ENCODE measurements at regions not wholly inside any gene's neighbourhood (a gene's known extent, or its start where the extent isn't known, plus 50 kb on each side); places are given as distances from the start of the nearest gene placed in this dataset.

DNA sequence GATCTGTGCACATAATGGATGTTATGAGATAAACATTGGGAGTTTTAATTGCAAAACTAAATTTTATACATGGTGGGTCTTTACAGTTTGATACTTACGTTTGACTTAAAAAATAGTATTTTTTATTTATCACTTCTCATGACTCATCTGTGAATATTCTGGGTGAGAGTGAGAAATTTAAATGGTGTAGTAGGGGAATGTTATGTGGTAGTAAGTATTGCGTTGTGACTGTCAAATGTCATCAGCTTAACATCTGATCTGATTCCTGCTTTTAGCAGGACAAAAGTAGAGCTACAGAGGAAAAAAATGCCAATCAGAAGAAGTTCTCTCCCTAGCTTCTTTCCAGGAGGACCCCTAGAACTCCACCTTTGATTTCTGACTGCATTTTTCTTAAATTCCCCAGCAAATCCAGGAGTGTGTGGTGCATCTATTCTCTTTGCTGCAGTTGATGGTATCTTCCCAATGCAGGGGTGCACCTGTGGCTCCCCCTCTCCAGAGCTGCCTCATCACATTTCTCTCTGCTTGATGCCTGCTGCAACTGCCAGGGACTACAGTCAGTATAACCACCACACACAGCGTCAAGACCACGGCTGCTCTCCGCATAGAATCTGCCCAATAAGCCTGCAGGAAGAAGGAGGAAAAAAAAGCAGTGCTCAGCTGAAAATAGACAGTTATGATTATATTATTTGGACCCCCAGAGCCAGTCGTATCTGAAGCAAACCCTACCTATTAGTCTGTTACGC lies 151.3 kb upstream of the THUMPD2 start:
- H3K4me3 Mint-ChIP-seq, result no peak overlapping the region
- H3K9me3 Mint-ChIP-seq, result no peaks in the 10 kb centered on the region
- H3K4me1 Mint-ChIP-seq, result no peaks in the 10 kb centered on the region
- TF ChIP-seq, protein P1, sequence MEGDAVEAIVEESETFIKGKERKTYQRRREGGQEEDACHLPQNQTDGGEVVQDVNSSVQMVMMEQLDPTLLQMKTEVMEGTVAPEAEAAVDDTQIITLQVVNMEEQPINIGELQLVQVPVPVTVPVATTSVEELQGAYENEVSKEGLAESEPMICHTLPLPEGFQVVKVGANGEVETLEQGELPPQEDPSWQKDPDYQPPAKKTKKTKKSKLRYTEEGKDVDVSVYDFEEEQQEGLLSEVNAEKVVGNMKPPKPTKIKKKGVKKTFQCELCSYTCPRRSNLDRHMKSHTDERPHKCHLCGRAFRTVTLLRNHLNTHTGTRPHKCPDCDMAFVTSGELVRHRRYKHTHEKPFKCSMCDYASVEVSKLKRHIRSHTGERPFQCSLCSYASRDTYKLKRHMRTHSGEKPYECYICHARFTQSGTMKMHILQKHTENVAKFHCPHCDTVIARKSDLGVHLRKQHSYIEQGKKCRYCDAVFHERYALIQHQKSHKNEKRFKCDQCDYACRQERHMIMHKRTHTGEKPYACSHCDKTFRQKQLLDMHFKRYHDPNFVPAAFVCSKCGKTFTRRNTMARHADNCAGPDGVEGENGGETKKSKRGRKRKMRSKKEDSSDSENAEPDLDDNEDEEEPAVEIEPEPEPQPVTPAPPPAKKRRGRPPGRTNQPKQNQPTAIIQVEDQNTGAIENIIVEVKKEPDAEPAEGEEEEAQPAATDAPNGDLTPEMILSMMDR (IDR thresholded peaks at IDR 0.05), result no peak
- no peaks in the 10 kb centered on the region for H3K36me3 Mint-ChIP-seq (ENCODE audit: low read depth)
- no peak overlapping the region for H3K27ac Mint-ChIP-seq
- DNase-seq, result no peak
- no peaks in the 10 kb centered on the region for H3K27me3 Mint-ChIP-seq (ENCODE audit: low read depth, poor library complexity)

DNA sequence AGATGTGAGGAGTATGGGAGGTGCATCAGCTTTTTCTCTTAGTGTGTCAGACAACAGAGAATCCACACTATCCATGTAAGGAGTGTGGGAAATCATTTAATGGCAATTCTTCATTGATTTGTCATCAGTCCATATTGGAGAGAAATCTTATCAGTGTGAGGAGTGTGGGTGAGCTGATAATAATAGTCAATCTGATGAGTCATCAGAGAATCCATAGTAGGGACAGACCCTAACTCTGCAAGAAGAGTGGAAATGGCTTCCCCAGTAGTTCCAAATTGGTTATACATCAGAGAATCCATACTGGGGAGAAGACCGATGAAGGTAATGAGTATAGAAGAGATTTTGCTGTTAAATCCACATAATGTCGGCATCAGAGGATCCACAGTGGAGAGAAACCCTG lies 150.5 kb upstream of the THUMPD2 start:
- Mint-ChIP-seq H3K4me3 (no peak overlapping the region), H3K9me3 (no peaks in the 10 kb centered on the region), H3K4me1 (no peaks in the 10 kb centered on the region), H3K27ac (no peak overlapping the region), H3K36me3 (ENCODE audit: low read depth) (no peaks in the 10 kb centered on the region), H3K27me3 (ENCODE audit: low read depth, poor library complexity) (no peaks in the 10 kb centered on the region)
- no peak for DNase-seq
- TF ChIP-seq, protein P1 (IDR thresholded peaks at IDR 0.05), result no peak

DNA sequence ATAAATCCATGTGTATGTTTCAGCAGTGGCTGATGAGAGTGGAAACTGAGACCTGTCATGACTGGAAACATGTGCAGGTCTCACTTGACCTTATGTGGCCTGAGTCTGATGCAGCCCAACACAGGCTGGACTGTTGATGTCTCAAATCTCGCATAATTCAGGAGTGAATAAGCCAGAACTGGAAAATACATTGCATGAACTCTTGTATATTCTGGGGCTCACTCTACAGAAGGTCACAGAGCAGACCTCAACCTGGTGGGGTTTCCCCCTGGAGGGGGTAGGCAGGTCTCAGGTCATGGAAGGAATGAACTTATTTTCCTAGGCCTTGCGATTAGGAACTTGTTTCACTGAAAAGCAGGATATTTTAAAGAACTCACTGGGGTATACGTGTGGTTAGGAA lies 146.3 kb upstream of the THUMPD2 start:
- no peak for DNase-seq
- TF ChIP-seq, protein P1 (IDR thresholded peaks at IDR 0.05), result no peak
- H3K27me3 Mint-ChIP-seq (ENCODE audit: low read depth, poor library complexity), result no peaks in the 10 kb centered on the region
- H3K9me3 Mint-ChIP-seq, result no peaks in the 10 kb centered on the region
- no peak overlapping the region for H3K4me3 Mint-ChIP-seq
- H3K27ac Mint-ChIP-seq, result no peak overlapping the region
- no peaks in the 10 kb centered on the region for H3K36me3 Mint-ChIP-seq (ENCODE audit: low read depth)
- peaks cover 13% of the 10 kb centered on the region for H3K4me1 Mint-ChIP-seq

DNA sequence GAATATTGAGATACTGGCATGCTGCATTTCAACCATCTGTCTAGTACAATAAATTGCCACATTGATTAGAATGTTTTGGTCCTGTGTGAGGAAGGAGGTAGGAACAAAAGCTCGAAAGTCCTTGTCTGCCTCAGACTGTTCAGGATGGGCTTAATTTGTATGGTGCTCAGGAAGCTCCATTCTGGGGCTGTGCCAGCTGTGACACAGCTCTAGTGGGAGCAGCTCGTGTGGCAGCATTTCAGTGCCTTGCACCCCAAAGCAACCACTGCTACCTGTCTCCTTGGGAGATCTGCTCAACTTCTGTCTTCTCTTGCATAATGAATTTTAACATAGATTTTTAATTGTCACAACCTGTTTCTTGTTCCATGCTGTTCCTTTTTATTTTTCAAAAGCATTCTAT lies 144.4 kb upstream of the THUMPD2 start:
- Mint-ChIP-seq H3K4me1 (peaks cover 15% of the 10 kb centered on the region), H3K4me3 (no peak overlapping the region), H3K9me3 (no peaks in the 10 kb centered on the region), H3K27ac (no peak overlapping the region), H3K36me3 (ENCODE audit: low read depth) (no peaks in the 10 kb centered on the region), H3K27me3 (ENCODE audit: low read depth, poor library complexity) (no peaks in the 10 kb centered on the region)
- TF ChIP-seq, protein P1 (IDR thresholded peaks at IDR 0.05), result no peak
- no peak for DNase-seq

DNA sequence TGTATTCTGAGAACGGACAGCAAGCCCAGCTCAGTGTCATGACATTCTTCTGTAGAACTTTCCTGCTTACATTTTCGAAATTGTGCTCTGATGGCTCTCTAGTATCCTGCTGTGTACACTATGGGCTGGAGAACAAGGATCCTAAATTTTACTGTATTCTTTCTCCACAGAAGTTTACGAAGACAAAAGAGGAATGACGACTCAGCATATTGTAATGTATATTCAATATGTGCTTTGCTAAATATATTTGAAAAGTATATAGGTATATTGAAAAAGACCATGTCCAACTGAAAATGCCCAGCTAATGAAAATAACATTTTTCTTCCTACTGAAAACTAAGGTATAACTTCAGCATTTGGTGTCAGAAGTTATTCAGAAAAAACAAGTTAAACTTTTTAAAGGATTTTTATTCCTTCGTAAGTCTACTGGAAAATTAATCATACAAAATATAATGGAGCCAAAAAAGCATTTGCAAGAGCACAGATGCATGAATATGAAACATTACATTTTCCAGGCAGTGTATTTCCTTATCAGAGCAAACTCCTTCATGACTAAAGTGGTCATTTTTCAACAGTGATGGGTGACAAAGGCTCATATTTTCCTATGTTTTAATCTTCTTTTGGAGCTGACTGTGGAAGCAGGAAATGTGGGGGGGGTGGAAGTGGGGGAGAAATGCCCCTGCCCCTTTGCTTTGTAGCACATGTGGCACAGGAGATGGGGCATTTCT lies 143.8 kb upstream of the THUMPD2 start:
- TF ChIP-seq, protein P1 (IDR thresholded peaks at IDR 0.05), result no peak
- Mint-ChIP-seq H3K27ac (no peak overlapping the region), H3K4me3 (no peak overlapping the region), H3K36me3 (ENCODE audit: low read depth) (no peaks in the 10 kb centered on the region), H3K9me3 (no peaks in the 10 kb centered on the region), H3K27me3 (ENCODE audit: low read depth, poor library complexity) (no peaks in the 10 kb centered on the region), H3K4me1 (peaks cover 15% of the 10 kb centered on the region)
- no peak for DNase-seq
